Neural cell (in vitro differentiated cells): ENCODE measurements at regions not wholly inside any gene's neighbourhood (a gene's known extent, or its start where the extent isn't known, plus 50 kb on each side); places are given as distances from the start of the nearest gene placed in this dataset.

Experiments used
- H2AFZ ChIP-seq: fragments of 200-600, 300-800 bp; sonication (generic), shearing (Covaris generic); 2 replicates; pipeline ENCODE4 v1.6.0; 2014; ENCODE audit warnings: low read depth, mild to moderate bottlenecking, antibody characterized with exemption, low read length, moderate library complexity
- H3F3A ChIP-seq: fragments of 200-600 bp; shearing (Covaris generic); 2 replicates; pipeline ENCODE4 v1.6.1; 2016; ENCODE audit warnings: mild to moderate bottlenecking, moderate library complexity, mixed read lengths, antibody characterized with exemption, low read length; ENCODE audit not compliant: insufficient read depth, poor library complexity, severe bottlenecking
- H3K27ac ChIP-seq: fragments of 200-600, 300-800 bp; sonication (generic), shearing (Covaris generic); 2 replicates; pipeline ENCODE4 v1.5.1; 2014; ENCODE audit warnings: mild to moderate bottlenecking, low read length, moderate library complexity
- H3K27me3 ChIP-seq: fragments of 300-800, 200-600 bp; sonication (generic), shearing (Covaris generic); 2 replicates; pipeline ENCODE4 v1.6.0; 2014; ENCODE audit warnings: mild to moderate bottlenecking, low read depth, low read length, moderate library complexity; ENCODE audit not compliant: insufficient read depth
- H3K36me3 ChIP-seq: fragments of 300-800, 200-600 bp; sonication (generic), shearing (Covaris generic); 2 replicates; pipeline ENCODE4 v1.5.1; 2014; ENCODE audit warnings: mild to moderate bottlenecking, antibody characterized with exemption, low read length, moderate library complexity; ENCODE audit not compliant: insufficient read depth
- H3K4me2 ChIP-seq: fragments of 300-800, 200-600 bp; sonication (generic), shearing (Covaris generic); 2 replicates; pipeline ENCODE4 v1.6.0; 2014; ENCODE audit warnings: mild to moderate bottlenecking, low read length
- H3K4me3 ChIP-seq: fragments of 300-800, 200-600 bp; sonication (generic), shearing (Covaris generic); 2 replicates; pipeline ENCODE4 v1.5.1; 2014; ENCODE audit warnings: mild to moderate bottlenecking, low read length, moderate library complexity
- H3K79me2 ChIP-seq: fragments of 200-600 bp; shearing (Covaris generic); replicated peaks from 2 replicates; pipeline ENCODE4 v1.6.0; 2014; ENCODE audit warnings: mild to moderate bottlenecking, low read length, moderate library complexity; ENCODE audit not compliant: insufficient read depth
- H3K9ac ChIP-seq: fragments of 300-800, 200-600 bp; sonication (generic), shearing (Covaris generic); 2 replicates; pipeline ENCODE4 v1.6.1; 2016; ENCODE audit warnings: mild to moderate bottlenecking, low read length, mixed read lengths
- H3K9me2 ChIP-seq: fragments of 200-600 bp; shearing (Covaris generic); 2 replicates; pipeline ENCODE4 v1.6.1; 2016; ENCODE audit warnings: mild to moderate bottlenecking, low read length, mixed read lengths; ENCODE audit not compliant: insufficient read depth
- H3K9me3 ChIP-seq: fragments of 200-600, 300-800 bp; sonication (generic), shearing (Covaris generic); 2 replicates; pipeline ENCODE4 v1.6.1; 2016; ENCODE audit warnings: mild to moderate bottlenecking, mixed run types, low read length, moderate library complexity, mixed read lengths
- H4K20me1 ChIP-seq: fragments of 200-600 bp; shearing (Covaris generic); 2 replicates; pipeline ENCODE4 v1.6.1; 2016; ENCODE audit warnings: mild to moderate bottlenecking, mixed run types; ENCODE audit not compliant: insufficient read depth
- EP300 ChIP-seq: fragments of 450-650 bp; conservative IDR thresholded peaks from 2 replicates; pipeline ENCODE4 v1.6.1; 2014; ENCODE audit warnings: antibody characterized with exemption, mild to moderate bottlenecking, moderate library complexity; ENCODE audit not compliant: poor library complexity, severe bottlenecking
- EZH2 ChIP-seq: fragments of 200-600, 300-800 bp; shearing (Covaris generic), sonication (generic); IDR thresholded peaks from 2 replicates; pipeline ENCODE4 v1.6.1; 2014; ENCODE audit warnings: antibody characterized with exemption, low read length, borderline replicate concordance, mild to moderate bottlenecking; ENCODE audit not compliant: insufficient read depth, poor library complexity, severe bottlenecking
- MXI1 ChIP-seq: fragments of 450-650 bp; conservative IDR thresholded peaks from 2 replicates; pipeline ENCODE4 v1.6.1; 2014; ENCODE audit warnings: antibody characterized with exemption, mild to moderate bottlenecking; ENCODE audit not compliant: poor library complexity, severe bottlenecking
- POLR2AphosphoS5 ChIP-seq: IDR thresholded peaks from 2 replicates; pipeline ENCODE4 v1.6.1; 2012
- RAD21 ChIP-seq: fragments of 450-650 bp; conservative IDR thresholded peaks from 2 replicates; pipeline ENCODE4 v1.6.1; 2014; ENCODE audit warnings: antibody characterized with exemption, mild to moderate bottlenecking, moderate library complexity
- SMC3 ChIP-seq: fragments of 450-650 bp; conservative IDR thresholded peaks from 2 replicates; pipeline ENCODE4 v1.6.1; 2014; ENCODE audit warnings: antibody characterized with exemption, mild to moderate bottlenecking, moderate library complexity; ENCODE audit not compliant: poor library complexity
- TAF1 ChIP-seq: IDR thresholded peaks from 2 replicates; pipeline ENCODE4 v1.6.1; 2012; ENCODE audit warnings: low read depth
- TF ChIP-seq, protein P1 (sequence below): IDR thresholded peaks from 2 replicates; pipeline ENCODE4 v1.6.1; 2012; ENCODE audit warnings: borderline replicate concordance
- TF ChIP-seq, protein P2 (sequence below): fragments of 450-650 bp; IDR thresholded peaks from 2 replicates; pipeline ENCODE4 v1.5.1; 2014; ENCODE audit warnings: antibody characterized with exemption, mild to moderate bottlenecking, moderate library complexity; ENCODE audit not compliant: poor library complexity, severe bottlenecking

DNA sequence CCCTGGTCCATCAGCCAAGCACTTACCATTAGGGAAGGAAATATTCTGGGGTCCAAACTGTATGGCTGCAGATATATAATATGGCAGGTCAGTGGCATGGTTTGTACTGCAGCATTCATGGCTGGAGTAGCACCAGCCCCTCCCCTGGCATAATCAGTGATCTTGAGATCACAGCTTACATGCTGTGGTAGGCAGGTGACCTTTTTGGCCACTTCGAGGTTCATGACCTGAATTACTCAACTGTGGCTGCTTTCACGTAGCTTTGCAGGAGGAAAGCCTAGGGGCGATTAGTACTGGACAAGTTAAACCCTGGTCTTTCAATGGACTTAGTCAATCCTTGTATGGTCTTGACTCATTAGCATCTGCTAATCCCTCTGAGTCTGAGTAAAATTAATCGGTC, 169.8 kb downstream of the SPRY2 start:
- H4K20me1 ChIP-seq: no peaks in the 10 kb centered on the region
- no peaks in the 10 kb centered on the region for H3F3A ChIP-seq
- no peak overlapping the region for H3K9ac ChIP-seq
- no peak overlapping the region for H2AFZ ChIP-seq
- H3K27ac ChIP-seq: no peak overlapping the region
- no peak overlapping the region for H3K4me3 ChIP-seq
- no peaks in the 10 kb centered on the region for H3K9me2 ChIP-seq
- no peaks in the 10 kb centered on the region for H3K9me3 ChIP-seq
- H3K27me3 ChIP-seq: no peaks in the 10 kb centered on the region
- no peaks in the 10 kb centered on the region for H3K36me3 ChIP-seq
- H3K79me2 ChIP-seq: no peaks in the 10 kb centered on the region
- no peak overlapping the region for H3K4me2 ChIP-seq
- TF ChIP-seq POLR2AphosphoS5 (no peak), MXI1 (no peak), EP300 (no peak), TAF1 (no peak), RAD21 (no peak), SMC3 (no peak), EZH2 (no peak)
- TF ChIP-seq, protein P1, sequence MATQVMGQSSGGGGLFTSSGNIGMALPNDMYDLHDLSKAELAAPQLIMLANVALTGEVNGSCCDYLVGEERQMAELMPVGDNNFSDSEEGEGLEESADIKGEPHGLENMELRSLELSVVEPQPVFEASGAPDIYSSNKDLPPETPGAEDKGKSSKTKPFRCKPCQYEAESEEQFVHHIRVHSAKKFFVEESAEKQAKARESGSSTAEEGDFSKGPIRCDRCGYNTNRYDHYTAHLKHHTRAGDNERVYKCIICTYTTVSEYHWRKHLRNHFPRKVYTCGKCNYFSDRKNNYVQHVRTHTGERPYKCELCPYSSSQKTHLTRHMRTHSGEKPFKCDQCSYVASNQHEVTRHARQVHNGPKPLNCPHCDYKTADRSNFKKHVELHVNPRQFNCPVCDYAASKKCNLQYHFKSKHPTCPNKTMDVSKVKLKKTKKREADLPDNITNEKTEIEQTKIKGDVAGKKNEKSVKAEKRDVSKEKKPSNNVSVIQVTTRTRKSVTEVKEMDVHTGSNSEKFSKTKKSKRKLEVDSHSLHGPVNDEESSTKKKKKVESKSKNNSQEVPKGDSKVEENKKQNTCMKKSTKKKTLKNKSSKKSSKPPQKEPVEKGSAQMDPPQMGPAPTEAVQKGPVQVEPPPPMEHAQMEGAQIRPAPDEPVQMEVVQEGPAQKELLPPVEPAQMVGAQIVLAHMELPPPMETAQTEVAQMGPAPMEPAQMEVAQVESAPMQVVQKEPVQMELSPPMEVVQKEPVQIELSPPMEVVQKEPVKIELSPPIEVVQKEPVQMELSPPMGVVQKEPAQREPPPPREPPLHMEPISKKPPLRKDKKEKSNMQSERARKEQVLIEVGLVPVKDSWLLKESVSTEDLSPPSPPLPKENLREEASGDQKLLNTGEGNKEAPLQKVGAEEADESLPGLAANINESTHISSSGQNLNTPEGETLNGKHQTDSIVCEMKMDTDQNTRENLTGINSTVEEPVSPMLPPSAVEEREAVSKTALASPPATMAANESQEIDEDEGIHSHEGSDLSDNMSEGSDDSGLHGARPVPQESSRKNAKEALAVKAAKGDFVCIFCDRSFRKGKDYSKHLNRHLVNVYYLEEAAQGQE: no peak
- TF ChIP-seq, protein P2, sequence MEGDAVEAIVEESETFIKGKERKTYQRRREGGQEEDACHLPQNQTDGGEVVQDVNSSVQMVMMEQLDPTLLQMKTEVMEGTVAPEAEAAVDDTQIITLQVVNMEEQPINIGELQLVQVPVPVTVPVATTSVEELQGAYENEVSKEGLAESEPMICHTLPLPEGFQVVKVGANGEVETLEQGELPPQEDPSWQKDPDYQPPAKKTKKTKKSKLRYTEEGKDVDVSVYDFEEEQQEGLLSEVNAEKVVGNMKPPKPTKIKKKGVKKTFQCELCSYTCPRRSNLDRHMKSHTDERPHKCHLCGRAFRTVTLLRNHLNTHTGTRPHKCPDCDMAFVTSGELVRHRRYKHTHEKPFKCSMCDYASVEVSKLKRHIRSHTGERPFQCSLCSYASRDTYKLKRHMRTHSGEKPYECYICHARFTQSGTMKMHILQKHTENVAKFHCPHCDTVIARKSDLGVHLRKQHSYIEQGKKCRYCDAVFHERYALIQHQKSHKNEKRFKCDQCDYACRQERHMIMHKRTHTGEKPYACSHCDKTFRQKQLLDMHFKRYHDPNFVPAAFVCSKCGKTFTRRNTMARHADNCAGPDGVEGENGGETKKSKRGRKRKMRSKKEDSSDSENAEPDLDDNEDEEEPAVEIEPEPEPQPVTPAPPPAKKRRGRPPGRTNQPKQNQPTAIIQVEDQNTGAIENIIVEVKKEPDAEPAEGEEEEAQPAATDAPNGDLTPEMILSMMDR: no peak

DNA sequence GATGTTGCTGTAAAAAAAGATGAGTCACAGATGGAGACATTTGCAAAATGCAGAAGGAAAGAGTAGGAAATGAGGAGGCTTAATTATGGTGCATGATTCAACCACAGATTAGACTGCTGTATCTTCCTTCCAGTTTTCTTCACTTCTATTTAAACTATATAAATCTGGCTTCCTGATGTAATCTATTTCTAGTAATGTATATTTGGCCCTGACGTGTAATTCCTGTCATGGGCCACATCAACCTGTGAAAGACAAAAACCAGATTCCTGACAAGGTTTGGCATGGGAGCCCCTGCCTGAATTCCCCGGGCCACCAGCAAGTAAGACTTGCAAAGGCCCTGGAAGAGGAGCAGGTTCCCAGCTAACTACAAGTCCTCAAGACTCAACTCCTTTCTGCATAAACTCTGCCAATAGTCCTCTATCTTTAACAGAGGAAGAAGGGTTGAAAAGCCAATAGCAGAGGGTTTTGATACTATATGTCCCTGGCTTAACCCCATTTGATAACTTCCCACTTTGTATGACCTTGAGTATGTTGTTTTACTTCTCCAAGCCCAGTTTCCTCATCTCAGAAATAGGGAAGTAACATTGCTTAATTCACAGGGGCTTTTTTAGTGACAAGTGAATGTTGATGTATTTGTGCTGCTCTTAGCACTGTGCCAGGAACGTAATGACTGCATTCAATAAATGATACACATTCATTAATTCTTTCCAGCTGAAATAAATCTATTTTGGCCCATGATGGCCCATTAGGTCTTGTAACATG, 172.7 kb downstream of the SPRY2 start:
- no peak overlapping the region for H2AFZ ChIP-seq
- H3K79me2 ChIP-seq: no peaks in the 10 kb centered on the region
- H3K4me3 ChIP-seq: no peak overlapping the region
- no peaks in the 10 kb centered on the region for H3K9me2 ChIP-seq
- no peaks in the 10 kb centered on the region for H4K20me1 ChIP-seq
- no peaks in the 10 kb centered on the region for H3F3A ChIP-seq
- no peaks in the 10 kb centered on the region for H3K36me3 ChIP-seq
- H3K9ac ChIP-seq: no peak overlapping the region
- TF ChIP-seq EZH2 (no peak), POLR2AphosphoS5 (no peak), RAD21 (no peak)
- TF ChIP-seq, protein P1: no peak
- no peak overlapping the region for H3K4me2 ChIP-seq
- H3K27ac ChIP-seq: no peak overlapping the region
- no peaks in the 10 kb centered on the region for H3K9me3 ChIP-seq
- H3K27me3 ChIP-seq: no peaks in the 10 kb centered on the region
